Stimulated activated CD8-positive, alpha-beta memory T cell treated with anti-CD3 and anti-CD28 coated beads, Interleukin-4, amount 100 ng/mL, for 48 hours (primary cell): ENCODE measurements at regions not wholly inside any gene's neighbourhood (a gene's known extent, or its start where the extent isn't known, plus 50 kb on each side); places are given as distances from the start of the nearest gene placed in this dataset.

Source experiments
- DNase-seq: peaks from one replicate; pipeline ENCODE4 v3.0.0-alpha.2; 2020

DNA sequence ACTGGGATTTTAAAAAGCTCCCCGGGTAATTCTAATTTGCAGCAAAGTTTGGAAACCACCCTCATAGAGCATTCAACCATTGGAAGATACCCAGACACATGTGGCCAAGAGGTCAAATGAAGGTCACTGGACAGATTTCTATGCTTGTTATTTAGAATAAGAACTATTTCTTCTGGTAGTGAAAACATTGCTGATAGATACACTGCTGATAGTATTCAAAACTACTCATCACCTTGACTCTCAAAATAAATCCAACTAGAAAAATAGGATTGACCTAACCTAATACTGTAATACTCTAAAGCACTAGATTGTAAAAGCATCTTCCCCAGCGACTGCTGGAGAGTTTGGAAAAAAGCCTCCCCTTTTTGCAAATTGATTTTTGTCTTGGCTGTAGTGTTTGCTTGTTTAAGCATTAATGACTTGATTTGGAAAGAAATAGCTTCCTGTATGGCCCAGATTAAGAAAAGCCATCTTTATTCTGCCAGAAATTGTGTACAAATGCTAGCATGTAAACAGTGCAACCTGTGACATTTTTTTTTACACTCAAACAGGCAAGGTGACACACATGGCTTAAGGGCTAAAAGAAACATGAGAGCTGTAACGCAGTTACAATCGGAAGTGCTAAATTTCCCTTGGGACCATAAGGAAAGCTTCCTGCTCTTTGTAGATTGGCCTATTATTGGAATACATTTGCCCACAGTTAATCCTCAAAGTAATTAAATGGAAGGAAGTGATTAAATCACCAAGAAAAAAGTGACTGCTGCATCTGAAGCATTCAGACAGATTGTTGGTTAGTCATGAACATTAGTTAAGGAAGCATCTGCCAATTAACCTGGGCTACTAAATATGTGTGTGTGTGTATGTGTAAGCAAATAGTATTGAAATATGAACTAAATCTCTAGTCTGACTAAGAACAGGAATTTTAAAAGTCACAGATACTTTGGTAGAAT lies 356.5 kb upstream of the ATP2B1 start:
- no peak for DNase-seq

DNA sequence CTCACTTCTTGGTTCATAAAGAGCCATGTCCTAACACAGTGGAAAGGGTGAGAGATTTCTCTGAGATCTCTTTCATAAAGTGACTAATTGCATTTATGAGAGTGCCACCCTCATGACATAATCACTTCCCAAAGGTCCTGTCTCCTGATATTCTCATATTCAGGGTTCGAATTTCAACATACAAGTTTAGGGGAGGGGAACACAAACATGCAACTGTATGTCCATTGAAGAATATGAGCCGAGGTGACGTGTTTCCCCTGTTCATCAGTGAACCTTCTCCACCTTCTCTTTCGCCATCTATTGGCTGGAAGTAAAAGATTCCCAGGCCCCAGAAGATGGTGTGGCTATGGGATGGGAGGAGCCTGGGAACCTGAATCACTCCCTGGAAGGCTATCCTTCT lies 354.2 kb upstream of the ATP2B1 start:
- no peak for DNase-seq

DNA sequence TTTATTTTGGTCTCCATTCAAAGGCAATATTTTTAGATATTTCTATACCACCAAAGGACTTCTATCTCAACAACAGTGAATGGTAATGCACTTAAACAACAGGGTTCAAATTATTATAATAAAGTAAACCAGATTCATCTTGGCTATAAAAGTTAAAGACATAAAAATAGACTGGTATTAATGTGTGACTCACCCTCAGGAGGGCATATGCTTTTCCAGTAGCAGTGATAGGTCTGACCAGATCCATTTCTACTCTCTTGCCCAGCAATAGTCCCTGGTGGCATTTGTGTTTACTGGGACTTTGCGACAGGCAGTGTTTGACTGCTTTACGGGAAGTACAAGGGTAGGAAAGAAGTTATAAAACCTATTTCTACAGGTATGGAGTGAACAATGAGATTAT lies 353.2 kb upstream of the ATP2B1 start:
- DNase-seq: no peak

DNA sequence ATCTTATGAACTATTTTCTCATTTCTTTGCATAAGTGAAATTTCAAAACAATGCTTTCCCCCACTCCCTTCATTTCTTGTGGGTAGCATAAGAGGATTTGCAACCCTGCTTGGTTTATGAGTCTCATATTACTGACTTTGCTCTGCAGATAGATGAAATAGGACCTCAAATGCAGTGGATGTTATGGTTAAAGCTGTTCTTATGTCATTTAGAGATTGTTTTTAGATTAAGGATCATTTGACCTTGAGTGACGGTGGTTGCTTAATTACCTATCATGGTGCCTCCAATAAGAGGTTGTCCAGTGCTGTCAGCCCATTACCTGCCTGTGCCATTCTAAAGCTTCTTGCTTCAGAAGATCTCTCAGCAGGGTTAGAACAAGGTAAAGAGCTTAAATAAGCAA lies 351.4 kb upstream of the ATP2B1 start:
- DNase-seq: no peak

DNA sequence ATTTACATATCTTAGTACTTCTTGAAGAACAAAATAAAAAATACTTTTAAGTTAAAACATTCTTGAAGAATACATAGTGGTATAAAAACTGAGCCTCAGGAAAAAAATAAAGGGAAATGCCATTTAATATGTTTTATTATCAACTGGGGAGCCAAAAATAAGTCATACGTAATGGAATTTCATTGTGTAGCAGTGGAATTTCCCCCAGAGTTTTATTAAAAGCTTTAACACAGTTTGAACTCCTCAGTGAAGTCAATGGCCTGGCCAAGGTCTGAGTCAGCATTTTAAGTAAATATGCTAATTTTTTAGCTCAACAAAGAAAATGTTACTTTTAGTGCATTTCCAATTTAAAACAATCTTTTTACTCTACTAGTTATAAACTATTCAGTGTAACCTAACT lies 350.1 kb upstream of the ATP2B1 start:
- no peak for DNase-seq

DNA sequence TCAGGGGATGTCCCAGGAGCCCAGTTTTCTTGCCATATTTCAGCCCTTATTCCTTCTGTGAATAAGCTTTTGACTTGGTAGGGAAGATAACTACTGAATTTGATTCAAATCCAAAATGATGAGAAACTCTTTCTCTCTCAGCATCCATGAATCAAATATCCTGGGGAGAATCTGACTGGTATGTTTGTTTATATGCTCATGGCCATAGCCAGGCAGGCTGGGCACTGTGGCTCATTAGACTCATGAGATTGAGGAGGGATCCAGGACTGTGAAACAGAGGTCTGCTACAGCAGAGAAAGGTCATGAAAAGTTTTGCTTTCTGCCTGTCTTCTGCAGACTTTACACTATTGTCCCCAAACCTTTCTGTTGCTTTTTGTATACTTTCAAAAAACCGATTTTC lies 346.4 kb upstream of the ATP2B1 start:
- no peak for DNase-seq

DNA sequence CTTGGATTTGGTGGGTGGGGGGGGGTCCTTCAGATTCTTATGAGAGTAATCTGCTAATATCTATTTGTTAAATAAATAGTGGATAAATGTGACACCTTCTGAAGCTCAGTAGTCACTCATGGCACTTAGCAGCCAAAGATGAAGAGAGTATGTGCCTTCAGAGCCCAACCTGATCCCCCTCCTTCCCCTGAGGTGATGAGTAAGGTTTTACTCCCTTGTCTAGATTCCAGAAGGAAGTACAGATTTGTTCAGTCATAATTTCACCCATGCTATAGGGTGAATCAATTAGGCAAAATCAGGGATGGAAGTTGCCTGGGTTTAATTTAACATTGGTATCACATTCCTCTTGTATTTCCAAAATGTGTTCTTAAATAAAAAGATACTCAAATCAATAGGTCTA lies 340.3 kb upstream of the ATP2B1 start:
- no peak for DNase-seq

DNA sequence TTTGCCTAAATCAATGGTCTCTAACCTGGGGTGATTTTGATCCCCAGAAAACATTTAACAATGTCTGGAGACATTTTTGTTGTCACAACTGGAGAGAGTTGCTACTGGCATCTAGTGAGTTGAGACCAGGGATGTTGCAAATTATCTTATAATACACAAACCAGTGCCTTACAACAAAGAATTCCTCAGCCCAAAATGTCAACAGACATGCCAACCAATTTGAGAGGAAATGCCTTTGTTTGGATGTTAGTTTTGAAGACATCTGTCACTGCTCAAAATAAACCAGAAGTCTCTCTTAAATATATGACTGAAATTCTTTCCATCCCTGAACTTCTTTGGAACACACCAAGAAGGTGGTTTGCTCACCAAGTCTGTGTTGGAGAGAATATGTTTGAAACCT lies 336.9 kb upstream of the ATP2B1 start:
- DNase-seq: no peak

DNA sequence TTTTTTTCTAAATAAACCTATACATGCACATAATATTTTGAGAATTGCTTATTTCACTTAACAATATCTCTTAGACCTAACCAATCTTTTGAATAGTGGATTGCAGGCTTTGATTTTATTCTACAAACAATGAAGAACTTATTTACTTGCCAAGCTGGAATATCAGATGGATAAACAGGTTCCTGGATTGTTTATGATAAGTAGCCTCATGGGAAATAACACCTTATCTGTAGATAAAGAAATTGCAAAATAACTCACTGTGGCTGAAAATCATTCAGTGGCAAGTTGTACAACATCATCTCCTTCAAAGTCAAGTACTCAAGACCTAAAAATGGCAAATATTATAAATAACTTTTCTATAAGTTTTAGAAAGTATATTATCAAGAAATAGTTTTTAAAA lies 335.4 kb upstream of the ATP2B1 start:
- DNase-seq: no peak

DNA sequence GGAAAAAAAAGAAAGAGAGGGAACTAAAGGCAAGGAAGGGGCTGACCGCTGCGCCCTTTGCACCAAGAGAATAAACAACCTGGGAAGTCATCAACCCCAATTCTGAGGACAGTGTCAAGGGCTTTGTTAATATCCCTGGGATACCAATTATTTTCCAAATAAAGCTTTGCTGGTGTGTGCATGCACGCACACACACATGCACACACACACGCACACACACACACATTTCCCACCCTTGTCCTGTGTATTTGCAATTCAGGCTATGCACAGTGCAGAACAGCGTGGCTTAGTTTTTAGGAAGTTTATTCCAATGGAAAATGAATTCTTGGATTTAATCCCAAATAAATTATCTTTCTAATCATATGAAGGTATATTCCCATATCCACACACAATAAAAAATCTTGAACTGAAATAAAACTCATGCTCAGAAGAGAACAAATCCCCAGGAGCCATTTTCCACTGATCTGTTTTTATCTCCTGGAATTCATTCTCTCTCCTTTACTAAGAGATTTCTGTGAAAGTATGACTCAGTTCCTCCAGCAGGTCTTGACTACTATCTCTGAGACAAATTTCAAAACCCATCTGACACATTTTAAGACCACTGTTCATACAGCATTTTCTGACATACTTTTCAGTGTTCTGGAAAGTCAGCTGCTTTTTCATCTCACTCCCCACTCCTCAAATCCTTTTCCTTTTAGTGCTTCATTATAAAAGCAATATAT lies 334.4 kb upstream of the ATP2B1 start:
- no peak for DNase-seq

DNA sequence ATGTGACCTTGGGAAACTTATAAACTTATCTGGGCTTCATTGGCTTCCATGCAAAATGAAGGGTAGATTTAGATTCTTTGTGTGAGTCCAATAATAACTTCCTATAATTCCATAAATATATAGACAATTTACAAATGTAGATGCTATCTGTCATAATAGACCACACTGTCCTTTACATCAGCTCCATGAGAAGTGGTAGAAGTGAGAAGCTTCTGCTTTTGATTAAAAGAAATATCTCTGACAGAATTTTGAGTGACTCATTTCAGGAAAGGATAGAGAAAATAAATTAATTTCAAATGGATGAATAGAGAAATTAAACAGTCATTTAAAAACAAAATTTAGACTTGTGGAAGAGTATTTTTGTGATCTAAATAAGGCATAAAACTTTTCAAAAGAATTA lies 329.7 kb upstream of the ATP2B1 start:
- DNase-seq: no peak

DNA sequence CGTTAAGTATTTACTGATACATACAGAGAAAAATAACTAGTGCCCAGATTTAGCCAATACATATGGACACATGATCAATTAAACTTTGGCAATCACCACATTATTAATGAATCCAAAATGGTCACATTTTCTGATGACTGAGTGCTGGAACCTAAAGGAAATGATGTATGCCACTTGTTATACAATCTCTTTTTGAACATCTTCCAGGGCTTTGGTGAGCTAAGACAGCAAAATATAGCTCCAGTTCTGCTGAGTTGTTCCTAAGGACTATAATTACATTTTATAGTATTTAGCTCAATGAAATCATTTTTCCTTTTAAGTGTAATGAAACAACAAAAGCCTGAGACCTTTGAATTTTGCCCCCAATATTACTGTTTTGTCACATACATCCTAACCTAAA lies 329.1 kb upstream of the ATP2B1 start:
- no peak for DNase-seq

DNA sequence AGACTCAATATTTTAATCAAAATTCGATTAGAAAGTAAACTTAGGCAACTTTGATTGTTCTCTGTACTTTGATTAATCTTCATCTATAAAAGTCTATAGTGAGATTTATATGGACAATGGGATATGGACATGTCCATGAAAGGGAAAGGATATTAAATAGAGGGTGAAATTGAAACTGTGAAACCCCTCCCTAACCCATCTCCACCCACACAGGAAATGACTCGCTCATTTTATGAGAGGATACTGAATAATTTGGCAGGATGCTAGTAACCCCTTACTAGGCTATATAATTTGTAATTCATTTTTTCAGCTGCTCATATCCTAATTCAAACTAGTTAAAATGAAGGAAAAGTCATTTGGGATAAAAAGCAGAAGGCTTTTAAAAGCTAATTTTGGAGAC lies 328.0 kb upstream of the ATP2B1 start:
- no peak for DNase-seq

DNA sequence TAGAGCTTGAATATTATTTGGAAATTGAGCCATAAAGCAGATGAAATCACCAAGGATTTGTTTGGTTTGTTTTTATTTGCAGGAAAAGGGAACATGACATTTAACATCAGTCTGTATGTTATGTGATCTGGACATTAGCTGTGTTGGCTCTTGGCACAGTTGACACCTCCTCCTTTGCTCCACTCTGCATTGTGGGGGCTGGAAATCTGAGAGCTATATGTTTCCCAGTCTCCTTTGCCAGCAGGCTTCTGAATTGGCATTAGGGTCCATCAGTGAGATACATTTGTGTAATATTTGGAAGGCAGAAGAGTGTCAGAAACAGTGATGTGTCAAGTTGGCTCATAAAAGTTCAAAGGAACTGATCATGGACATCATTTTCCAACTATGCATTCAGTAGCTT lies 322.1 kb upstream of the ATP2B1 start:
- no peak for DNase-seq

DNA sequence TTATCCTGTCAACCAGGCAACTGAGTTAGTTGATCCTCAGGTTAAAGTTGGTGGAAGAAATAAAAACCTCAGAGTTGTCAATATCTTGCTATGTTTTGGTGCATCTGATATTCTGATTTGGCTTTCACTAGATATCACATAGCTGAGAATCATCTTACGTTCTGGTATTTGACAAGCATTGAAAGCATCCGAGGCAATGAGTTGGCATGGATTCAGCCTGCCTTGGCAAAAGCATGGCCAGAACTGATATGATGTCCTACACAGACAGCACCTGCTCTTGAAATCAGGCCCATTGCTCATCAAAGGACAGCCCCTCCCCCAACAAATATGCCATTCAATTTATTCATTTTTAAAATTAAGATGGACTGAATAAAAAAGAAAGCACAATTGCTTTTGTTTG lies 320.7 kb upstream of the ATP2B1 start:
- DNase-seq: no peak

DNA sequence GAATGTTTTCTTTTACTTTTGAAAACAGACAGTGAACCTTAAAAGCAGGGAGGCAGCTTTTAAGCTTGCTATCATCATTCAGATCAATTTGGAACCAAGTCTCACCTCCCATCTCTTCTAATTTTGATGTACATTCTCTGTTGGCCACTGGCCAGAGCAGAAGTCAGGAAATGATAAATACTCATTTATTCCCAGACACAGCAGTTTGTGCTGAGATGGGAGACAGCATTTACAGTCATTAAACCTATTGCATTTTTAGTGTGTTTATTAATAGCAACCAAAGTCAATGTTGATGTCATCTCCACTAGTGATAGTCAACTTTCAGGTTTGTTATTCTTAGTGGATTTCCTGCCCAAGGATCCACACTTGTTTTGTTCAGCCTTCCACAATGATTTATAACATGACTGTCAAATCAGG lies 320.0 kb upstream of the ATP2B1 start:
- no peak for DNase-seq

DNA sequence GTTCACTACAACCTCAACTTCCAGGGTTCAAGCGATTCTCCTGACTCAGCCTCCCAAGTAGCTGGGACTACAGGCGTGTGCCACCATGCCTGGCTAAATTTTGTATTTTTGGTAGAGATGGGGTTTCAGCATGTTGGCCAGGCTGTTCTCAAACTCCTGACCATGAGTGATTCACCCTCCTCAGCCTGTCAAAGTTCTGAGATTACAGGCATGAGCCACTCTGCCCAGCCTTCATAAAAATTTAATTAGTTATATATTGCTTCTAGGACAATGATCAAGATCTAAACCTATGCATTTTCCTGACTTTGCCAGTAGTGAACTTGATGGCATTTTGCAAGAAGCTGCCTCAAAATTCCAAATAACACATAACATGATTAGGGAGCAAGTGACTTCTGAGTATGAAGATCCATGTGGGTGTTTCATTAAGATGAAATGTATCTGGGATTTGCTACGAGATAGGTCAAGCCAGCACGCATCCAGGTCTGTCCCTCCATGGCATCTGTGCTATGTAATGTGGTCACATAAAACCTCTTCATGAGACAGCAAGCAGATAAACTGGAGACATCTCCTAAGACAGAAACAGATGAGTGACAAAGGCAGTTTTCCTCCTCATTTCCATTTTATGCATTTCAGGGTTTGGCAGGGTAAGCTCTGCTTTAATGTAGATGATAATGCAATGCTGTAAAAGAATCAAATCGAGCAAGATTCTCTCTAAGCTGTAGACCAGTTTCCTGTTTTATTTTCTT lies 319.4 kb upstream of the ATP2B1 start:
- no peak for DNase-seq

DNA sequence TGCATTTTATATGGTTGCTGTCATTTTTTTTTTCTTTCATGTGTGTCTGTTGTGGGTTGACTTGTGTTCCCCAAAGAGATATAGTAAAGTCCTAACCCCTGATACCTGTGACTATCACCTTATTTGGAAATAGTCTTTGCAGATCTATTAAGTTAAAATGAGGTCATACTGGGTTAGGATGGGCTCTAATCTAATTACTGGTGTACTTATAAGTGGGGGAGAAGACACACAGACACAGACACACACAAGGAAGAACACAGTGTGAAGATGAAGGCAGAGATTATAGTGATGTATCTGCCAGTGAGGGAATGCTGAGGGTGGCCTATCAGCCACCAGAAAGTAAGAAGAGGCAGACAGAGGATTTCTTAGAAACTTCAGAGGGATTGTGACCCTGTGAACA lies 318.4 kb upstream of the ATP2B1 start:
- no peak for DNase-seq

DNA sequence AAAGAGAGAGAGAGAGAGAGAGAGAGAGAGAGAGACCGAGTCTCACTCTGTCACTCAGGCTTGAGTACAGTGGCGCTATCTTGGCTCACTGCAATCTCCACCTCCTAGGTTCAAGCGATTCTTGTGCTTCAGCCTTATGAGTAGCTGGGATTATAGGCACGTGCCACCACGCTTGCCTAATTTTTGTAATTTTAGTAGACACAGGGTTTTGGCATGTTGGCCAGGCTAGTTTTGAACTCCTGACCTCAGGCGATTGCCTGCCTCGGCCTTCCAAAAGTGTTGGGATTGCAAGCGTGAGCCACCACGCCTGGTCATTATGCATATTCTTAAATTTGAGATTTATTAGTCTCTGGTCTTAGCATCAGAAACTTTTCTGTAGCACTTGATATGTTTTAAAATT lies 317.9 kb upstream of the ATP2B1 start:
- DNase-seq: no peak

DNA sequence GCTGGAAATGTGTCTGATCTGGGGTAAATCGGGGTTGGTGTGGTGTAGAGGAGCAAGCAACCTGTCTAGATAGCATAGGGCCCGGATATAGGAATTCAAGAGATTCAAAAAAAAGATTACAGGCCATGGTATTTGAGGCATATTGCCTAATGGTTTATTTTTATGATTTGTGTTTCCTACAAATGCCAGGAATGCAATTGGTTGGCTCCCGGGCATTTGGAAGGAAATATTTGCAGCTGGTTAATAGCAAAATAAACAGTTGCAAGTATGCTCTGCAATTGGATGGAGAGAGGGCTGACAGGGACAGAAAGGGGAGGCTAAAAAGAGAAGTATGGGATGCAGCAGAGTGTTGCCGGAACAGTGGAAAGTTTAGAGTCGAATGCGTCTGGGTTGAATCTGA lies 315.6 kb upstream of the ATP2B1 start:
- no peak for DNase-seq

DNA sequence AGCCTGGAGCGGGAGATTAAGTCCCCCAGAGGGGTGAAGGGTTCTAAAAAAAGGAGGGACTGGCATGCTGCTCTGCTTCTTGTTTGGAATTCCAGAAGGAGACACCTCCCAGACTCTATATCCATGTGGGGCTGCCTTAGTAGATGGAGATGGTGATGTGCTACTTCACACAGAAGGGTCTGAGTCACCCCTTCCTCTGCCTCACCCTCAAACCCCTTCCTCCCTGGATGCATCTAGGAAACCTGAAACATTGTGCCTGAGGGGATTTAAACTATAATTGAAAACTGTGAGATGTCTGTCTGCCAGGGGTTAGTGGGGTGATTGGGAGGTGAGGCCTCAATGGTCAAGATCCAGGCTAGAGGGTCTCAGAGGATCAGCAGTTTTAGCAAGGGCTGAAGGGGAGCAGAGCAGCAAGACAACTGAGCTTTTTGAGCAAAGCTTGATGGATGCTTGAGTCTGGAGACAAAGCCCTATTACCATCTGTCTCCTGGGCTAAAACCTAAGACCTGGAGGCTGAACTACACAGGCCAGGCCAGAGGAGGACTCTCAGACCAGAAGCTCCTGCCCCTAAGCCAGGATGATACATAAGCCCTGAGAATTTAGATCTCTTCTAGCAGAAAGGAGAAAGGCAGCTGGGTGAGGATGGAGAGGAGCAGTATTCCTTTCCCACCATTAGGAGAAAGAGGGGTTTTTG lies 314.7 kb upstream of the ATP2B1 start:
- no peak for DNase-seq

DNA sequence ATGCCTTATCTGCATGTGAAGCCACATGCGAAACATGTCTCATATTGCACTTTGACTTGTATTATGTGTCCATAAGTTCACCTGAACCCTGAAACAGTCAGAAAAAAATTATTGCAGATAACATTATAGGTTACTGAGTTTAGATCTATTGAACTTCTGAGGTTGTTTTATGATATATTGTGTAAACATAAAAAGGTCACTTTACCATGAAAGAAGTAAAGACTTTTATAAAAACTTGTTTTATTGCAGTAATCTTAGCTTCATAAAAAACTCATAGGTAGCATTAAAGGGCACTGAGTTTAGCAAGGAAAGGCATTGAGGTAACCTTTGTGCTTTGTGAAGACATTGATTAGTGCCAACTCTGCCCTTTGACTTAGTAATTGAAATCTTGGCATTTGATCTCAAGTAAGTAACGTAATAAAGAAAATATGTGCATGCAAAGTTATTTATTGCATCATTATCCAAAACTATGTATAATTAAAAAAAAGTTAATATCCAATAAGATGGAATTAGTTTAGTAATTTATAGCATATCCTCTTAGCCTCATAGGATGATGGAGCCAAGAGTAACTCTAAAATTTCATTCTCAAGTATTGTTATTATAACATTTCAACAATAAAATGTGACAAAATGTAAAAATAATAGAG lies 313.3 kb upstream of the ATP2B1 start:
- DNase-seq: no peak

DNA sequence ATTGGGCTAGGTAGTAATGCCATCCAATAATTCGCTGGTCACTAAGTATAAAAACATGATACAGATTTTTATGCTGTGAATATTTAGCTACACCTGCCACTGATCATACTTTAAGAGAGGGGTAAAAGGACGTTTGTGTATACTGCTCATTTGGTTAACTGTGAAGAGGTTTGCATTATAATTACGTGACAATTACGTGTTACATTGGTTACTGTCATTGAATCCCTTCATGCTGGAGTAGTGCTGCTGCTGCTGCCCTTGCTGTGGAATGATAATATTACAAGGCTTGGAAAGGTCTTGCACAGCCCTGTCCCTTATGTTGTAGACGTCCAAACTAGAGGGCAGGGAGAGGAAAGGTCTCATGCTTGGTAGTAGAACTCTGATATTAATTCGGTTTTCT lies 312.2 kb upstream of the ATP2B1 start:
- no peak for DNase-seq
